ENCODE measurements at regions not wholly inside any gene's neighbourhood (a gene's known extent, or its start where the extent isn't known, plus 50 kb on each side); places are given as distances from the start of the nearest gene placed in this dataset.
A peak's percentile ranks its signal among the peaks of the same experiment; 100 is the strongest.
"Not testable (repeated sequence)": the region's sequence is repeated elsewhere in the genome, so short reads cannot be mapped to it uniquely, and the experiment has no call there.

DNA sequence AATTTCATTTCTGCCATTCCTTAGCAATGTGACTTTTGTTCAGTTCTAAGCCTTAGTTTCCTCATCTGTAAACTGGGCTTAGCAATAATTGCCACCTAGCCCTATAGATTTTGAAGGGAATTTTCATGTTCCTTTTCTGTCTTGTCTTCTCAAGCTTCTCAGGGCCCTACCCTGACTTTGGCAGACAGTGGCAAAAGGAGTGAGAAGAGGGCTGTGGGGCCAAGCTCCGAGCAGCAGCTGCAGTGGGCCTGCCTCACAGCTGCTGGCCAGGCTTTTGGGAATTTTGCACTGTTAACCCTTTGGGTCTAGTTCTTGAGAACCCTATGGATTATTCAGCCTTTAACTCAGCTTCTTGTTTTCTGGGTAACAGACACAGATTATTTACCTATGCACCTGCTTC lies 67.6 kb upstream of the IGSF1 start:
- DNase-seq (ENCODE audit: low spot score): no peak

DNA sequence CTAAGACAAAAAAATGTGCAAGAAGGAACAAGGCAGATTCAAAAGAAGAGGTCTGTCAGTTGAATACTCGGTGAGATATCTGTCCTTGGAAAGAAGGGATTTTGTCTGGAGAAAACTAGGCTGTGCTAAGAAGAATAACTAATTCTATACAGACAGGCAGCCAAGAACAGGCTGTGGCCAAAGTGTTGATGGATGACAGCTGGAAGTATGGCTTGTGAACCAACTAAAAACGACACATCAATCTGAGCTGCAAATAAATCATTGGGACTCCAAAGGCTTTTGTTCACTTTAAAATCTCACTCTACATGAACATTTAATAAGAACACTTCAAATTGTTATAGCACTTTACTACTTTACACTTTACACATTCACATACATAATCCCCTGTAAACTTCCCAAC lies 70.5 kb upstream of the IGSF1 start:
- no peak for DNase-seq (ENCODE audit: low spot score)

DNA sequence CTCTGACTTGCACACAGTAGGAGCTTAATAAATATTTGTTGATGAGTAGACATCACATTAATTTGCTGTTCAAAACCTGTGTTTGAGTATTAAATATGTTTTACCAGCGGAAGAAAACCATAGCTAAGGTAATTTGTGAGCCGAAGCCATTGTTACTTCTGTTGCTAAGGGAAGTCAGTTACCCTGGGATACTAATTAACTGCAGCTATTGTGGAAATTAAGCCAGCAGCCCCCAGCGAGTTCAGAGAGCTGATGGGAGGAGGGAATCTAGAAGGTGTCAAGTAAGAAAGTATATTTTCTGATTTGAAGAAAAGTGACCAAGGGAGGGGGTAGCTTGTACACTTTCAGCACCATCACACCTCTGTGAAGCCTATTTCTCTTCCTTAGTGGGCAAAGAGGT lies 76.7 kb upstream of the IGSF1 start:
- no peak for DNase-seq (ENCODE audit: low spot score)

DNA sequence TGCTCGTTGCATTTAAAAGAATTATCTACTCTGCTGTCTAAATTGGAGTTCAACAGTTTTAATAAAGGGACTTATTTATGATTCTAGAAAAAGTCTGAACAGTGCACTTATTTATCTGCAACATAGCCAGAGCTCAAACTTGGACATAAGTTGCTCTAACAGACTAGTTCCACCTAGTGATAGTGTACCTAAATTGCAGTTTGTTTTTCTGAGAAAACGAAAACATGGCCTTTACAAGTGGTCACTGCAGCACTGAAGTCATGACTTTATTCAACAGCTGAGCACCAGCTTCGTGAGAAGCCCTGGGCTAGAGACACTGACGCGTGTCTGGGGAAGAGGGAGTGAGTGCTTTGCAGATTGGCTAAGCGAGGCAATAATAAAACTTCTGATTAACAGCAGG lies 77.3 kb upstream of the IGSF1 start:
- DNase-seq (ENCODE audit: low spot score): peak; percentile 20

DNA sequence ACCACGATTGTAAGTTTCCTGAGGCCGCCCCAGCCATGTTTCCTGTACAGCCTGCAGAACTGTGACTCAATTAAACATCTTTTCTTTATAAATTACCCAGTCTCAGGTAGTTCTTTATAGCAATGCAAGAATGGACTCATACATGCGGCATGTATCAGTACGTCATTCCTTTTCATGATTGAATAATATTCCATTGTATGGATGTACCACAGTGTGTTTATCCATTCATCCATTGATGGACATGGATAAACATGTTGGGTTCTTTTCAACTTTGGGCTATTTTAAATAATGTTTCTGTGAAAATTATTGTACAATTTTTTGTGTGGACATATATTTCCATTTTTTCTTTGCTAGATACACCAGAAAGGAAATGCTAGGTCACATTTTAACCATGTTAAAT lies 99.2 kb upstream of the IGSF1 start:
- DNase-seq (ENCODE audit: low spot score): no peak

DNA sequence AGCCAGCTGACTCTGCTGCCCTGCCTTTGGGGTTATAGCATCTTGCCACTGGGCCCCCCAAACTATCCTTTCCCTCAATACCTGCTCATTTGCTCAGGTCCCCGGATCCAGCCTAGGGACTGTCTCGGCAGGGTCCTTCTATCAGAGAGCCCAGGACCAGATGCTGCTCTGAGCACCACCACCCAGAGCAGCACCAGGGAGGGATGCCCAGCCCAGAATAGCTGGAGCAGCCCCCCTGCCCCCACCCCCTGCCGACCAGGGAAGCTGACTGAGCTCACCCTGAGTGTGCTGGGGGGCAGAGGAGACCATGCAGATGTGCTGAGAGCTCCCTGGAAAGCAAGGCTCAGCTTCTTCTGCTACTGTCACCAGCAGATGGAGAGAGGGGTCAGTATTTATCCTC lies 103.6 kb upstream of the IGSF1 start:
- no peak for DNase-seq (ENCODE audit: low spot score)

DNA sequence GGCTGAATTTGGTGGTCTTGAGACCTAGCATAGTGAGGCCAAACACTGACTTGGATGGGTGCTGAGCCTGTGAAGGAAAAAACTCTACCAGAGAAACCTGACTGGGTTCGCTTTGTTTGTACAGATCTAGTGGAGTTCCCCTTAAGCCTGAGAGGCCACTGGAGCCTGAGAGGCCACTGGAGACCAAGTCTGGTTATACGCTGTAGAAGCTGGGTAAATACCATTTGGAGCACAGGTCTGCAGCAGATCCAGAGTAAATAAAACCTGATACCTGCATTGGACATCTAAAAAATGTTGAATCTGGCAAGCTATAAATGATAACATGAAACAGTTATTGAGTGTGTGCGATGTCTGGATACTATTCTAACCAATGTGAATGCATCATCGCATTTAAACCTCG lies 104.3 kb upstream of the IGSF1 start:
- DNase-seq (ENCODE audit: low spot score): no peak

DNA sequence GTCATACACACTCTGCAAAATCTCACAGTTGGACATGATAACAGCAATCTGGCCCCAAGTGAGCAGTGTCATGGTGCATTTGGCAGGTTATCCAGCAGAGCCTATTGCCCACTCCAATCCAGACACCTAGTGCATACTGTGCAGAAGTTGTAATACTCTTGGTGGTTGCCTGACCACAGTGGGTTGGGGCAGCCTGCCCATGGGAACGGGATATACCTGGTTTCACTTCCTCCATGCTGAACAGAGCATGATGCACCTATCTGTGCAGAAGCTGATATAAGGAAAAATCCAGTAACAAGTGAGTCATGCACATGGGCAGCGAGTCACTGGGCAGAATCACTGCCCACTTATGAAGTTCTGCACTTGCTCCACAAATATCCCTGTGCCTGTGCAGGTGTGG lies 105.3 kb upstream of the IGSF1 start:
- DNase-seq (ENCODE audit: low spot score): no peak

DNA sequence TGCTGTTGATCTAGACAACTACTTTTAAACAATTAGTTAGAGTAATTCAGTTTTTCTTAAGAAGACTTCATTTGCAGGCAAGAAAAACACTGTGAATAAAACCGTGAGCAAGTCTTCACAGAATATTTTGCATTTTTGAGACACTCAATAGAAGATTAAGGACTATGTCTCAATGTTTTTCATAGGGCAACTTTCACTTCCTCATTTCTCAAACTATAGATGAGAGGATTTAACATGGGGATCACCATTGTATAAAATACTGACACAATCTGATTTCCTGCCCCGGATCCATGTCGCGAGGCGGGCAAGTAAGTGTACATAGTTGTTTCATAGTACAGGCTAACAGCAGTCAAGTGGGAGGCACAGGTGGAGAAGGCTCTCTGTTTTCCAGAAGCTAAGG lies 108.8 kb upstream of the IGSF1 start:
- DNase-seq (ENCODE audit: low spot score): no peak

DNA sequence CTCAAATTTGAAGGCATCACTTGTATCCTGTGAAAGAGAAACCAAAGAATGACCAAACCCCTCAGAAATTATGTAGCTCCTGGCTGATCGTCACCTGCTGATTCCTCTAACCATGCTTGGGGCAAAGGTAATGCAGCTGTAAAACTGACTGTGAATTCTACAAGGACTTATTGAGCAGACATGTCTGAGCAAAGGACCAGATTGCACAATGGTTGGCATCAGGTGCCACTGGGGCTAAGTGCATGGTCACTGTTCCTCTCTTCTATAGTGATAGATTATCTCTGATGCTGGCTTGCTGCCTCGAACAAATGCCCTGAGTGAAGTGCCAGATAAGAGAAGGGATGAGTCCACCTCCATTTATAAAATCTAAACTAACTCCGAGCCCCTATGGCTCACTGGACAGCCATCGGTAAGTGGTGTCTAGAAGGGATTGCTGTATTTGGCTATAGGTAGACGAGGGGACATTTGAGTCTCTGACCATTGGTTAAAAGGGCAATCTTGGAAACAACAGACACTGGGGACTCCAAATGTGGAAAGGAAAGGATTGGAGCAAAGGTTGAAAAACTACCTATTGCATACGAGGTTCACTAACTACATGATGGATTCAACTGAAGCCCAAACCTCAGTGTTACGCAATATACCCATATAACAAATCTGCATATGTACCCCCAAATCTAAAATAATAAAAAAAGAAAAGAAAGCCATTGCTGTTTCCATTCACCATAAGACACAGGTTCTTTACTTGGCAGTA lies 110.7 kb upstream of the IGSF1 start:
- DNase-seq (ENCODE audit: low spot score): no peak

DNA sequence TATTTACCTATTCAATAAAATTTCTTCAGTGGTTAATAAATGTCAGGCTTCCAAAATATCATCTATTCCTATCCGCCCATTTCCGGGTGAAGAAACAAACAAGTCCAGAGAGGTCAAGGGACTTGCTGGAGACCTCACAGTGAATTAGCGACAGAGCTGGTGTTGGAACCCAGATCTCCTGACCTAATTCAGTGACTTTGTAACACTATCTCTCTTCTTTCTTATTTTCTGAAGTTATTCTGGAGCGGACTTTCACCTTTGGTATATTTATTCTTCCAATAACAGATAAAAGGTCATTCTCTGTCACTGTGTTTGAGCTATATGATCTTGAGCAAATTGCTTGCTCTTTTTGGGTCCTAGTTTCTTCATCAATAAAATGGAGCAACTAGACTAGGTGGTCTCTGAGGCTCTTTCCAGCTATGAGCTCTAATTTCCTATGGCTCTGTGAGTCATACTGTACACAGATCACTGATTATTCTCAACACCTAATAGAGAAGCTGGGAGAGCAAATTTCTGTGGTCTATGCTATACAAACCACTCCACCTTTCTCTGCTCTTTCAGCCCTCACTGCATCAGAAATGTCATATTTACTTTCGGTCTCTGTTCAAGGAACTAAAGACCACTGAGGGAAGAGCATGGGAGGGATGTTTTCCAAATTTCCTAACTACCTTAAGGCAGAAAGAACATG lies 113.2 kb upstream of the IGSF1 start:
- DNase-seq (ENCODE audit: low spot score): no peak

DNA sequence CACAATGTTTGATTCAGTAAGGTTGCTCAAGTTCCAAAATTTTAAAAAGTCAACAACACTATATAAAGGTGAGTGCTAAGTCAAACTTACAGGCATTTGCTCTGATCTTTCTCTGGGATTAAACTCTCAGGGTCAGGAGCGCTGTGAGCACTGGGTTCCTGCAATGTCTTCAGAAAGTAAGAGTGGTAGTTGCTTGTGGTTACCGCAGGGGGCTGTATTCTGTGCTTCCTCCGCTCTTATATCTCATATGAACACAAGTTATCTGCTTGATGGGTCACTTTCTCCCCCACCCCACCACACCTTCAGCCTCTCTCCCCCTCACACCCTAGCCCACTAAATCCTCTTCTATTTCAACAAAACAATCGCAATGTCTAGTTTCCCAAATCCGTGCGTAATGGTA lies 116.4 kb upstream of the IGSF1 start:
- DNase-seq (ENCODE audit: low spot score): no peak

DNA sequence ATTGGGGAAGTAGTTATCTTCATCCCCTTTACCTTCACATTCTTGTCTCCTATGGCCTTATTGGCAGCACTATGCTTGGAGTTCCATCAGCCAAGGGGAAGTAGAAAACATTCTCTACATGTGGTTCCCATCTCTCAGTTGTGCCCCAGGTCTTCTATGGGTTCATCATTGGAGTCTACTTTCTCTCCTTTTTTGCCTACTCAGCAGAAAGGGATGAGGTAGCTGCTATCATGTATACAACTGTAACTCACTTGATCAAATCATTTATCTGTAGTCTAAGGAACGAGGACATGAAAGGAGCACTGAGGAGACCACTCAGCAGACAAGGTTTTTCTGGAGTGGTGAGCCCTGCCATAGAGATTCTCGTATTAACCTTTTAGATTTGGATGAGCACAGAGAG lies 119.0 kb upstream of the OR13H1 start:
- no peak for DNase-seq (ENCODE audit: low spot score)

DNA sequence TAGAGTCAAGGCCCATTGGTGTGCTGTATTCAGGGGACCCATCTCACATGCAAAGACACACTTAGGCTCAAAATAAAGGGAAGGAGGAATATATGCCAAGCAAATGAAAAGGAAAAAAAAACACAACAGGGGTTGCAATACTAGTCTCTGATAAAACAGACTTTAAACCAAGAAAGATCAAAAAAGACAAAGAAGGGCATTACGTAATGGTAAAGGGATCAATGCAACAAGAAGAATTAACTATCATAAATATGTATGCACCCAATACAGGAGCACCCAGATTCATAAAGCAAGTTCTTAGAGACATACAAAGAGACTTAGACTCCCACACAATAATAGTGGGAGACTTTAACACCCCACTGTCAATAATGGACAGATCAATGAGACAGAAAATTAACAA lies 113.4 kb upstream of the OR13H1 start:
- DNase-seq (ENCODE audit: low spot score): not testable (repeated sequence)

DNA sequence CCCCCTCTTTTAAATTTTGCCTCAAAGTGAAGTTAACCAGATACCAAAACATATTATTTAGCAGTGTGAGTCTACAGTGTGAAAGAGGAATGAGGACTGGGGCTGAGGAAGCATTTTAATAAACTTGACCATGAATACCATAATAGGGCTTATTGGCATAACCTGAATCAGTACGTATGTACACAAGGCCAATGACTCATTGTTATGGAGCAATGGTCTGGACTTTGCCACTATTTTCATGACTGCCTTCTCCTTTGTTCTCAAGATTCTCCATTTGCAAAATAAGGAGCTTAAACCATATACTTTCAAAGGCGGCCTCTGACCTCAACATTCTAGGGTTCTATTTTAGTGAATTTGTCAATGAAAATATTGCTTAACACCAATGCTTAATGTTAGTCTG lies 102.8 kb upstream of the OR13H1 start:
- DNase-seq (ENCODE audit: low spot score): no peak

DNA sequence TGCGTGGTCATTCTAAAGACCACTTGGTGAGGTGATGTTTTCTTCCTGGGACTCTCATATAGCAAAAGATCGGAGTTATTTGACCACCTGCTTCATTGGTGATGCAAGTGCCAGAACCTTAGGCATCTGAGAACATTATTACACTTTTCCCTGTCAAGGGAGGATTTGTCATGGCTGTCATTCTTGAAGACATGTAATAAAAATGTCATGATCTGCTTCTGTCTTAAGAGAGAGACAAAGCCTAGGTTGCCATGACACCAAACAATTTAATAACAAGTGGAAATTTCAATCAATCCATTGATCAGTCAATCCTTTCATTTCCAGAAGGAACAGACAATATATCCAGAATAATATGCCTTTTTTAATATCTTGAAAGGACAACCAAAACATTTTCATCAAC lies 97.9 kb upstream of the OR13H1 start:
- DNase-seq (ENCODE audit: low spot score): no peak

DNA sequence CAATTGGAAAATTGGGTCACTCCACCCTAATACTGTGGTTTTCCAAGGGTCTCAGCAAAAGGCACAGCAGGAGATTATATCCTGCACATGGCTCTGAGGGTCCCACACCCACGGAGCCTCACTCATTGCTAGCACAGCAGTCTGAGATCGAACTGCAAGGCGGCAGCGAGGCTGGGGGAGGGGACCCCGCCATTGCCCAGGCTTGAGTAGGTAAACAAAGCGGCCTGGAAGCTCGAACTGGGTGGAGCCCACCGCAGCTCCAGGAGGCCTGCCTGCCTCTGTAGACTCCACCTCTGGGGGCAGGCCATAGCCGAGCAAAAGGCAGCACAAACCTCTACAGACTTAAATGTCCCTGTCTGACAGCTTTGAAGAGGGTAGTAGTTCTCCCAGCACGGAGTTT lies 82.0 kb upstream of the OR13H1 start:
- DNase-seq (ENCODE audit: low spot score): not testable (repeated sequence)

DNA sequence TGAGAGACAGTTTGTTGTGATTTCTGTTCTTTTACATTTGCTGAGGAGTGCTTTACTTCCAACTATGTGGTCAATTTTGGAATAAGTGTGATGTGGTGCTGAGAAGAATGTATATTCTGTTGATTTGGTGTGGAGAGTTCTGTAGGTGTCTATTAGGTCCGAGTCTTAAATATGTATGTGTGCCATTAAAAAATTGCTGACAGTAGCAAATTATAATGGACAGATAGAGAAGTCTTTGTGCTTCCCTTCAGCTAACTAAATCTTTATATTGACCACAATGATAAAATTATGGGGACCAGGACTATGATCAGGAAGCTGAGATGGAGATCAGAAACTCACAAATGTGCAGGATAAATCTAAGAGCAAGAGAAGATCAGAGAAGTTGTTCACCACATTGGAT lies 70.1 kb upstream of the OR13H1 start:
- DNase-seq (ENCODE audit: low spot score): not testable (repeated sequence)

DNA sequence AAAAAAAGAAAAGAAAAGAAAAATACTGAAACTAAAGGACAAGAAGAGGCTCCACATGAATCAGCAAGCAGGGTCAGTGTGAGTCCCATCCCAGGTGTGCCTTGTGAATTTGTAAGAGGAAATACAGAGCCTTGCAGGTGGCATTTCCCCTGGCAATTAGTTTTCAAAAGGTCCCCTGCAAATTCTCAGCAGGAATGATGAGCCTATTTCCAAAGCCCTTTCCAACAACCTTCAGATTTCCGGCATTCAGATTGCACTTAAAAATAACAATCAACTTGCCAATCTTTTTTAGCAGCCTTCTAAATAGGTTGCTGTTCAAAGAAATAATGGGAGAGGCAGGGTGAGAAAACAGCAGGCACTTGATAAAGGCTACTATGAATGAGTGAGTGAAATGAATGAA lies 66.4 kb upstream of the OR13H1 start:
- no peak for DNase-seq (ENCODE audit: low spot score)
